ENCODE measurements at regions not wholly inside any gene's neighbourhood (a gene's known extent, or its start where the extent isn't known, plus 50 kb on each side); places are given as distances from the start of the nearest gene placed in this dataset.

- TF ChIP-seq FOXK2 (IDR thresholded peaks at IDR 0.05) (no peak), PKNOX1 (IDR thresholded peaks at IDR 0.05) (no peak), HDGF (IDR thresholded peaks at IDR 0.05; ENCODE audit: borderline replicate concordance) (no peak), FOXM1 (IDR thresholded peaks at IDR 0.05; ENCODE audit: borderline replicate concordance) (no peak), ZNF384 (IDR thresholded peaks at IDR 0.05) (no peak), BHLHE40 (IDR thresholded peaks at IDR 0.05; ENCODE audit: borderline replicate concordance) (no peak), ARNT (IDR thresholded peaks at IDR 0.05) (no peak)
Observed at GRCh38 chr7:96563409-96563808, 146.2 kb downstream of the SEM1 start.

All from HEK293T (cell line).